ENCODE measurements at regions not wholly inside any gene's neighbourhood (a gene's known extent, or its start where the extent isn't known, plus 50 kb on each side); places are given as distances from the start of the nearest gene placed in this dataset.

- H3K36me3 Mint-ChIP-seq (ENCODE audit: insufficient read depth, unreplicated experiment) = no peaks in the 10 kb centered on the region
- no peak overlapping the region for H3K4me3 Mint-ChIP-seq (ENCODE audit: unreplicated experiment)
- Histone ChIP-seq H3K27me3 (replicated peaks; ENCODE audit: control insufficient read depth, insufficient read depth, low read length) (no peaks in the 10 kb centered on the region), H3K9me3 (no peaks in the 10 kb centered on the region), H3K4me1 (no peaks in the 10 kb centered on the region), H3K4me3 (ENCODE audit: low read depth, low read length) (no peak overlapping the region), H3K36me3 (ENCODE audit: control insufficient read depth, insufficient read depth, low read length) (no peaks in the 10 kb centered on the region)
- intact Hi-C loops (cut with micrococcal nuclease; ENCODE audit: unreplicated experiment) = no loop called here
- no TSS peak for BruUV-seq (replicated peaks)
- no peaks in the 10 kb centered on the region for H3K9me3 Mint-ChIP-seq (ENCODE audit: unreplicated experiment)
- CTCF ChIA-PET = no interaction called here
- no peaks in the 10 kb centered on the region for H3K4me1 Mint-ChIP-seq (ENCODE audit: low read depth, unreplicated experiment)
- TF ChIP-seq CTCF (IDR thresholded peaks at IDR 0.05; ENCODE audit: insufficient read depth in 1 of 2, low read depth in 1 of 2, low read length in 1 of 2, severe bottlenecking in 1 of 2, unreplicated experiment in 1 of 2) = no peak
- no peak overlapping the region for H3K27ac Mint-ChIP-seq (ENCODE audit: unreplicated experiment)
- no peaks in the 10 kb centered on the region for H3K27me3 Mint-ChIP-seq (ENCODE audit: insufficient read depth, unreplicated experiment)
- no peak for DNase-seq
- POLR2A ChIA-PET = interaction anchor here (0.6 kb wide), 1 partner anchor 43 kb away, joined by 4 read pairs; no protein-coding TSS in a partner anchor
Observed at GRCh38 chr1:221555689-221556433, 186.0 kb downstream of the DUSP10 start.

GRCh38 chr1:221556435-221556834, 185.5 kb downstream of the DUSP10 start:
- Mint-ChIP-seq H3K9me3 (ENCODE audit: unreplicated experiment) (no peaks in the 10 kb centered on the region), H3K36me3 (ENCODE audit: insufficient read depth, unreplicated experiment) (no peaks in the 10 kb centered on the region), H3K27me3 (ENCODE audit: insufficient read depth, unreplicated experiment) (no peaks in the 10 kb centered on the region), H3K27ac (ENCODE audit: unreplicated experiment) (no peak overlapping the region), H3K4me1 (ENCODE audit: low read depth, unreplicated experiment) (no peaks in the 10 kb centered on the region), H3K4me3 (ENCODE audit: unreplicated experiment) (no peak overlapping the region)
- no peak for TF ChIP-seq CTCF (IDR thresholded peaks at IDR 0.05; ENCODE audit: insufficient read depth in 1 of 2, low read depth in 1 of 2, low read length in 1 of 2, severe bottlenecking in 1 of 2, unreplicated experiment in 1 of 2)
- Histone ChIP-seq H3K27me3 (replicated peaks; ENCODE audit: control insufficient read depth, insufficient read depth, low read length) (no peaks in the 10 kb centered on the region), H3K9me3 (no peaks in the 10 kb centered on the region), H3K4me3 (ENCODE audit: low read depth, low read length) (no peak overlapping the region), H3K4me1 (no peaks in the 10 kb centered on the region), H3K36me3 (ENCODE audit: control insufficient read depth, insufficient read depth, low read length) (no peaks in the 10 kb centered on the region)
- CTCF ChIA-PET = no interaction called here
- POLR2A ChIA-PET = no interaction called here
- no peak for DNase-seq
- intact Hi-C loops (cut with micrococcal nuclease; ENCODE audit: unreplicated experiment) = no loop called here
- no TSS peak for BruUV-seq (replicated peaks)

GRCh38 chr1:221557013-221557412, 184.9 kb downstream of the DUSP10 start:
- DNase-seq = no peak
- intact Hi-C loops (cut with micrococcal nuclease; ENCODE audit: unreplicated experiment) = no loop called here
- CTCF ChIA-PET = no interaction called here

More at GRCh38 chr1:221557013-221557412, 184.9 kb downstream of the DUSP10 start:
- H3K9me3 ChIP-seq = no peaks in the 10 kb centered on the region
- Mint-ChIP-seq H3K36me3 (ENCODE audit: insufficient read depth, unreplicated experiment) (no peaks in the 10 kb centered on the region), H3K4me1 (ENCODE audit: low read depth, unreplicated experiment) (no peaks in the 10 kb centered on the region), H3K27me3 (ENCODE audit: insufficient read depth, unreplicated experiment) (no peaks in the 10 kb centered on the region), H3K4me3 (ENCODE audit: unreplicated experiment) (no peak overlapping the region), H3K27ac (ENCODE audit: unreplicated experiment) (no peak overlapping the region), H3K9me3 (ENCODE audit: unreplicated experiment) (no peaks in the 10 kb centered on the region)
- H3K27me3 ChIP-seq (replicated peaks; ENCODE audit: control insufficient read depth, insufficient read depth, low read length) = no peaks in the 10 kb centered on the region
- no TSS peak for BruUV-seq (replicated peaks)
- TF ChIP-seq CTCF (IDR thresholded peaks at IDR 0.05; ENCODE audit: insufficient read depth in 1 of 2, low read depth in 1 of 2, low read length in 1 of 2, severe bottlenecking in 1 of 2, unreplicated experiment in 1 of 2) = no peak
- H3K4me3 ChIP-seq (ENCODE audit: low read depth, low read length) = no peak overlapping the region
- no peaks in the 10 kb centered on the region for H3K4me1 ChIP-seq
- POLR2A ChIA-PET = no interaction called here
- no peaks in the 10 kb centered on the region for H3K36me3 ChIP-seq (ENCODE audit: control insufficient read depth, insufficient read depth, low read length)

Data from Caco-2 (cell line).